GM18868 (cell line): ENCODE measurements at regions not wholly inside any gene's neighbourhood (a gene's known extent, or its start where the extent isn't known, plus 50 kb on each side); places are given as distances from the start of the nearest gene placed in this dataset.

Experiments used
- ATAC-seq: cut with Tn5 transposase; IDR thresholded peaks from one replicate; pipeline ENCODE4 v1.9.1; 2021; ENCODE audit warnings: mild to moderate bottlenecking, moderate library complexity; ENCODE audit not compliant: unreplicated experiment

- ATAC-seq, result no peak
Measured at GRCh38 chr1:237975376-237975775, 84.7 kb upstream of the ZP4 start.

- ATAC-seq, result no peak
Measured at GRCh38 chr1:237972186-237972585, 81.5 kb upstream of the ZP4 start.

GRCh38 chr1:237962985-237963384, 72.3 kb upstream of the ZP4 start:
- ATAC-seq, result no peak

- no peak for ATAC-seq
Measured at GRCh38 chr1:237961754-237962153, 71.0 kb upstream of the ZP4 start.

GRCh38 chr1:237959838-237960237, 69.1 kb upstream of the ZP4 start:
- no peak for ATAC-seq

- no peak for ATAC-seq
Measured at GRCh38 chr1:237953238-237953637, 62.5 kb upstream of the ZP4 start.
